ENCODE measurements at regions not wholly inside any gene's neighbourhood (a gene's known extent, or its start where the extent isn't known, plus 50 kb on each side); places are given as distances from the start of the nearest gene placed in this dataset.

GRCh38 chr14:53520078-53520928, 367.2 kb upstream of the DDHD1 start:
- DNase-seq (ENCODE audit: low spot score): no peak

GRCh38 chr14:53519137-53519536, 366.0 kb upstream of the DDHD1 start:
- DNase-seq (ENCODE audit: low spot score): no peak

- no peak for DNase-seq (ENCODE audit: low spot score)
Measured at GRCh38 chr14:53517270-53517960, 364.3 kb upstream of the DDHD1 start.

GRCh38 chr14:53516261-53516774, 363.2 kb upstream of the DDHD1 start:
- no peak for DNase-seq (ENCODE audit: low spot score)

- DNase-seq (ENCODE audit: low spot score): no peak
Measured at GRCh38 chr14:53515276-53515675, 362.2 kb upstream of the DDHD1 start.

- no peak for DNase-seq (ENCODE audit: low spot score)
Measured at GRCh38 chr14:53514197-53514596, 361.1 kb upstream of the DDHD1 start.

GRCh38 chr14:53510281-53510912, 357.3 kb upstream of the DDHD1 start:
- no peak for DNase-seq (ENCODE audit: low spot score)

GRCh38 chr14:53509276-53510244, 356.4 kb upstream of the DDHD1 start:
- DNase-seq (ENCODE audit: low spot score): no peak

GRCh38 chr14:53501361-53502211, 348.5 kb upstream of the DDHD1 start:
- DNase-seq (ENCODE audit: low spot score): no peak

GRCh38 chr14:53500191-53500590, 347.1 kb upstream of the DDHD1 start:
- DNase-seq (ENCODE audit: low spot score): no peak

- DNase-seq (ENCODE audit: low spot score): no peak
Measured at GRCh38 chr14:53496668-53497067, 343.5 kb upstream of the DDHD1 start.

GRCh38 chr14:53495846-53496343, 342.8 kb upstream of the DDHD1 start:
- no peak for DNase-seq (ENCODE audit: low spot score)

GRCh38 chr14:53494587-53494986, 341.5 kb upstream of the DDHD1 start:
- no peak for DNase-seq (ENCODE audit: low spot score)

- no peak for DNase-seq (ENCODE audit: low spot score)
Measured at GRCh38 chr14:53493860-53494259, 340.7 kb upstream of the DDHD1 start.

- no peak for DNase-seq (ENCODE audit: low spot score)
Measured at GRCh38 chr14:53493320-53493719, 340.2 kb upstream of the DDHD1 start.

GRCh38 chr14:53491884-53492277, 338.8 kb upstream of the DDHD1 start:
- DNase-seq (ENCODE audit: low spot score): no peak

- DNase-seq (ENCODE audit: low spot score): no peak
Measured at GRCh38 chr14:53491256-53491883, 338.2 kb upstream of the DDHD1 start.

- DNase-seq (ENCODE audit: low spot score): no peak
Measured at GRCh38 chr14:53478174-53478573, 325.1 kb upstream of the DDHD1 start.

GRCh38 chr14:53473480-53473879, 320.4 kb upstream of the DDHD1 start:
- DNase-seq (ENCODE audit: low spot score): no peak

GRCh38 chr14:53472306-53472705, 319.2 kb upstream of the DDHD1 start:
- DNase-seq (ENCODE audit: low spot score): no peak
